ENCODE measurements at regions not wholly inside any gene's neighbourhood (a gene's known extent, or its start where the extent isn't known, plus 50 kb on each side); places are given as distances from the start of the nearest gene placed in this dataset.
A peak's percentile ranks its signal among the peaks of the same experiment; 100 is the strongest.

- BruUV-seq (replicated peaks), result no TSS peak
- Mint-ChIP-seq H3K9me3 (ENCODE audit: unreplicated experiment) (no peaks in the 10 kb centered on the region), H3K4me1 (ENCODE audit: insufficient read depth, unreplicated experiment) (no peaks in the 10 kb centered on the region), H3K27me3 (ENCODE audit: insufficient read depth, unreplicated experiment) (no peaks in the 10 kb centered on the region), H3K36me3 (ENCODE audit: insufficient read depth, unreplicated experiment) (no peaks in the 10 kb centered on the region), H3K4me3 (ENCODE audit: unreplicated experiment) (no peak overlapping the region), H3K27ac (ENCODE audit: low read depth, unreplicated experiment) (no peak overlapping the region)
- no peak for DNase-seq (ENCODE audit: unreplicated experiment)
- TF ChIP-seq CTCF (IDR thresholded peaks at IDR 0.05; ENCODE audit: unreplicated experiment), result no peak
- intact Hi-C loops (cut with micrococcal nuclease), result loop anchor here (10.0 kb wide), 1 partner anchor 583 kb away; no protein-coding TSS in a partner anchor
- POLR2A ChIA-PET, result no interaction called here
- CTCF ChIA-PET, result interaction anchor here (0.5 to 9.9 kb wide), 5 partner anchors 168 to 803 kb away, joined by 3 to 253 read pairs (median 5); no protein-coding TSS in a partner anchor
Measured at GRCh38 chr3:34687671-34688070, 889.2 kb downstream of the PDCD6IP start.

- POLR2A ChIA-PET, result no interaction called here
- CTCF ChIA-PET, result interaction anchor here (0.6 to 1.8 kb wide), 2 partner anchors 13 to 594 kb away, joined by 4 to 9 read pairs; no protein-coding TSS in a partner anchor
- no peak overlapping the region for H3K4me3 Mint-ChIP-seq (ENCODE audit: unreplicated experiment)
- no peaks in the 10 kb centered on the region for H3K27me3 Mint-ChIP-seq (ENCODE audit: insufficient read depth, unreplicated experiment)
- no peak overlapping the region for H3K27ac Mint-ChIP-seq (ENCODE audit: low read depth, unreplicated experiment)
- intact Hi-C loops (cut with micrococcal nuclease), result no loop called here
- H3K36me3 Mint-ChIP-seq (ENCODE audit: insufficient read depth, unreplicated experiment), result no peaks in the 10 kb centered on the region
- no TSS peak for BruUV-seq (replicated peaks)
- no peaks in the 10 kb centered on the region for H3K9me3 Mint-ChIP-seq (ENCODE audit: unreplicated experiment)
- no peak for TF ChIP-seq CTCF (IDR thresholded peaks at IDR 0.05; ENCODE audit: unreplicated experiment)
- H3K4me1 Mint-ChIP-seq (ENCODE audit: insufficient read depth, unreplicated experiment), result no peaks in the 10 kb centered on the region
- peak; percentile 44 for DNase-seq (ENCODE audit: unreplicated experiment)
Measured at GRCh38 chr3:34696831-34697230, 898.4 kb downstream of the PDCD6IP start.

- BruUV-seq (replicated peaks), result no TSS peak
- Mint-ChIP-seq H3K27ac (ENCODE audit: low read depth, unreplicated experiment) (no peak overlapping the region), H3K4me3 (ENCODE audit: unreplicated experiment) (no peak overlapping the region), H3K36me3 (ENCODE audit: insufficient read depth, unreplicated experiment) (no peaks in the 10 kb centered on the region), H3K4me1 (ENCODE audit: insufficient read depth, unreplicated experiment) (no peaks in the 10 kb centered on the region), H3K9me3 (ENCODE audit: unreplicated experiment) (peaks cover 10% of the 10 kb centered on the region), H3K27me3 (ENCODE audit: insufficient read depth, unreplicated experiment) (no peaks in the 10 kb centered on the region)
- CTCF ChIA-PET, result interaction anchor here (0.6 to 1.1 kb wide), 2 partner anchors 41 to 770 kb away, joined by 3 to 4 read pairs; no protein-coding TSS in a partner anchor
- POLR2A ChIA-PET, result no interaction called here
- intact Hi-C loops (cut with micrococcal nuclease), result no loop called here
- TF ChIP-seq CTCF (IDR thresholded peaks at IDR 0.05; ENCODE audit: unreplicated experiment), result no peak
- DNase-seq (ENCODE audit: unreplicated experiment), result no peak
Measured at GRCh38 chr3:34703053-34703452, 904.6 kb downstream of the PDCD6IP start.

- CTCF ChIA-PET, result interaction anchor here (1.5 kb wide), 1 partner anchor 41 kb away, joined by 4 read pairs; no protein-coding TSS in a partner anchor
- BruUV-seq (replicated peaks), result no TSS peak
- intact Hi-C loops (cut with micrococcal nuclease), result no loop called here
Measured at GRCh38 chr3:34724916-34725499, 914.3 kb upstream of the ARPP21 start.

More at GRCh38 chr3:34724916-34725499, 914.3 kb upstream of the ARPP21 start:
- Mint-ChIP-seq H3K36me3 (ENCODE audit: insufficient read depth, unreplicated experiment) (peaks cover 6% of the 10 kb centered on the region), H3K4me1 (ENCODE audit: insufficient read depth, unreplicated experiment) (peaks cover 5% of the 10 kb centered on the region), H3K9me3 (ENCODE audit: unreplicated experiment) (no peaks in the 10 kb centered on the region), H3K27me3 (ENCODE audit: insufficient read depth, unreplicated experiment) (no peaks in the 10 kb centered on the region), H3K27ac (ENCODE audit: low read depth, unreplicated experiment) (no peak overlapping the region), H3K4me3 (ENCODE audit: unreplicated experiment) (no peak overlapping the region)
- no peak for DNase-seq (ENCODE audit: unreplicated experiment)
- POLR2A ChIA-PET, result no interaction called here
- TF ChIP-seq CTCF (IDR thresholded peaks at IDR 0.05; ENCODE audit: unreplicated experiment), result no peak
